Left forelimb (tissue), 1 donor: ENCODE measurements at regions not wholly inside any gene's neighbourhood (a gene's known extent, or its start where the extent isn't known, plus 50 kb on each side); places are given as distances from the start of the nearest gene placed in this dataset.

Experiments used
- DNase-seq: peaks from one replicate; pipeline ENCODE4 v3.0.0-alpha.2; 2018; ENCODE audit warnings: low spot score

DNA sequence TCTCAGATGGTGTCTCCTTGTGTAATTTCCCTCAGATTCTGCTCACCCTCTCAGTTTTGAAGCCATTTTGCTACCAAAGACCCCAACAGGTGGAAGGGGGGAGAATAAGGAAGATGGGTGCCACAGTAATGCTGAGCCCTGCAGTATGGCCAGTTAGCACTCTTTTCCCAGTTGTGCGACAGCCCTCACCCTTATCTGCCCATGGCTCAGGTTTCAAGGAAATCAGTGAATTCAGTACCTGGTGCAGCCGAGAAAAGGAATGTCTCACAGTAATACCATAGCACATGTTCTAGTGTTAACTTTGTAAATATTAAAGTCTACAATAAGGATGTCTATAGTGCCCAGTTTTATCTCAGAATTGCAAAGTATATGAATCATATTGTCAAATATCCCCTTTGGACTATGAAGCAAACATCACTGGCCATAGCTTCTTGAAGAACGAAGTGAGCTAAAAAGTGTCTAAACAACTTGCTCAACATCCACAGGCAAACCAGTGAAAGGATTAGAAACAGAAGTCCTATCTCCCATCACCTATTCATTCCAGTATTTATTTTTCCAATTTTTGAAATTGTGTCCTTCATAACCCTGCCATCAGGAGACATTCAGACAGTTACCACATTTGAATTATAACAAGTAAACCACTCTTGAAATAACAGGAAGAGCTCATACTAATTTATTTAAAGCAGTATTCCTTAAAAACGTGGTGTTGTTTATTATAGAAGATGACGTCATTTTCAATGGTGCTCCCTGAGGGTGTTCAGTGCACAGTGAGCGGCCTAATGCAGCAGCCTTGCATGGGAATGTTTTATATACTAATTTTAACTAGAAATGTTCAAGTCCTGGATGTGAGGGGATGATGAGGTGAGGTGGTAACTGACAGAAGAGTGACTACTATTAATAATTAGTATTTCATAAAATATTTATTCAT, 366.2 kb downstream of the TFAP2A start:
- no peak for DNase-seq

DNA sequence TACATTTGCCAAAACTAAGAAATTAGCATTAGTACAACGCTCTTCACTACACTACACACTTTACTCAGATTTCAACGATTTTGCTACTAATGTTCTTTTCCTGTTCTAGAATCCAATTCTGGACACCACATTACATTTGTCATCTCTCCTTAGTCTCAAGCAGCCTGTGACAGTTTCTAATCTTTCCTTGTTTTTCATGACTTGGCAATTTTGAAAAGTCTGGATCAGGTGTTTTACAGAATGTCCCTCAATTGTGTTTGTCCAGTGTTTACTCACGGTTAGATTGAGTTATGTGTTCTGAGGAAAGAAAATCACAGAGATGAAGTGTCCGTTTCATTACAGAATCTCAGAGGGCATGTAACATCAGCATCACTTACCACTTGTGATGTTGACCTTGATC, 372.6 kb downstream of the TFAP2A start:
- no peak for DNase-seq

DNA sequence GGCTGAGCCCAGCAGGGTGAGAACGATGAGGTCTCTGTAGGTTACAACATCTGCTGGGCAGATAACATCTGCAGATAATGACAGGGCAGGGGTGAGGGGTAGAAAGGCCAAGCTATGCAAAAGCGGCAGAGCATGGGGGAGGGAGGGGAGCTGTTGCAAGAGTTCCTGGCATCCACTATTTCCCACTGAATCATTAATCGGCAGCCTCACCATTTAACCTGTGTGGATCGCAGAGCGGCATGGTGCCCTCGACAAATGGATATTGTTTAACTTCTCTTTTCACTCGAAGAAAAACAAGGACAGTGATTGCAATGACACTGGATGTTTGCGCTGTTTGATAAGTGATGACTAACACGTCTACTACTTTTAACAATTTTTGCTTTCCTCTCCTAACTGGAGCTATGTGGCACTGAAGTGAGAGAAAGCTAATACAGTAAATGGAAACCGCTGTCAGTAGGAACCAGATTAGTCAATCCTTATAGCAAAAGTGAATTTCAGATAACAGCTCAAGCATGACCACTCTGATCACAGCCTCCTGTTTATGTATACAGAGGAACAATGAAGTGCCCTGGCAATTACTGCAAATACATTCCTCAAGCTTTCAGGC, 381.5 kb downstream of the TFAP2A start:
- no peak for DNase-seq

DNA sequence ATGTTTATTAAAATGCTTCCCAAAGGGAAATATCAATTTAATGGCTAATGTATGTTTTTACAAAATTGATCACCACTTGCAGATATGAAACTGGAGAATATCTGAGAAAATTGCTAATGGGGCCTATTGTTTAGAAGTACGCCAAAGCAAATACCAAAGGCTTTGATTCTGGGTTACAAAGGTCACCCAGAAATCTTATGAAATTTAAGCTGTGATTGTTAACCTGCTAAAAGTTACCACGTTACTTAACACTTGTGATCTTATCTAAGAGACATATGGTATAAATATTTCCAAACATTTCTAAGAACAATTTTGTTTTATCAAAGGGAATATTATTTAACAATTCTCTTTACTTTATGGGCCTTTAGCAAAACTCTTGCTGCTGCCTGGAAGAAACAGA, 383.3 kb downstream of the TFAP2A start:
- no peak for DNase-seq

DNA sequence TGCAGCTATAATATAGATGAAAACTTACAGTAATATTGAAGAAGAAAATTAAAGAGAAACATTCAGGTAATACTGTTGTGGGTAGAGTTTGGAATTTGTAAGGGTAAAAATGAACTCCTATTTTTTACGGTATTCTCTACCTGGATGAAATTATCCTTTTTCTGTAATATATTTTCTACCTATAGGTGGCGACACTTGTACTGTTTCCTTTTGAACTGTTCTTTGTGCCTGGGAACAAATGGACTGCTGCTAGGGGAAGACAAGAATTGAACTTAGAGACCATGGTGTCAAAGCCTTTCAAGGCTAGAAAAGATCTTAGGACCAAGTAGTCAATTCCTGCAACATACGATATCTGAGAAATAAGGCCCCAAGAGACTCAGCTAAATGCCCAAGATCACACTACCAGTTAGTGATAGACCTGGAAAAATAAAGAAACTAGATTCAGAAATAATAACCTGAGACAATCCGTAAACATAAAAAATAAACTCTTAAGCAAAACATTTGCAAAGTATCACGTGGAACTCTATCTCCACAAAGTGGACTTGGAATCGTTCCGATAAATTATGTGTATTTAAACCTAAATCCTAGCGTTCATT, 383.8 kb downstream of the TFAP2A start:
- DNase-seq = no peak

DNA sequence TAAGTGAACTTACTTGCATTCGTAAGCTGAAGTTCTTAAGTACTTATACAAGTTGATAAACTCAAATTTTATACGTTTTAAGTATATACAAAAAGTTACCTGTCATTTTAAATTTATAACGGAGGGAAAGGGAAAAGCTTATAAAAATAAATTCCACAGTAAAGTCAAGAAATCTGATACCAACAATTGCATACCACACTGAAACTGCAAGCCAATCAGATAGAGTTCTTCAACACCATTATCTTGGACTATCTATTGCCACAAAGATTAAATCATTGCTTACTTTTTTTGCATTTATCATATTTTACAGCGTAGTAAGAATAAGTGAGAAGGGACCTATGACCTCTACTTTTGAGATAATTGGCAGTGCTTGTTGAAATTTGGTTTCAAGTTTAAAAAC, 386.7 kb downstream of the TFAP2A start:
- no peak for DNase-seq

DNA sequence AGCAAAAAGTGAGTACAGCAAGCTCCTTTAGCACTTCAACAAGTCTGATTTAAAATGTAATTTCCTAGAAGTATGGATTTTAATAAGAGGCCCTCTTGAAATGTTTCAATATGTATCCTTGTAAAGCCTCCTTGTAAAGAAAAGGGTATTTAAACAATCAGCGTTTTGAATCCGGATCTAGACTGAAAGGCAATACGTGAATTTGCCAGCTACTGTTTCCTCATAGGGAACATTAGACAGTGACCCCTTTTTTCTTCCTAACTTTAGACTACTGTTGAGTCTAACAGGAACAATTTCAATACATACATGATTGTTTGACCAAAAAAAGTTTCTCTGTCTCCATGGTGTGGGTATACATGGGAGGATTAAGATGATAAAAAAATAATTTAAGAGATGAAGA, 395.0 kb downstream of the TFAP2A start:
- DNase-seq = no peak

DNA sequence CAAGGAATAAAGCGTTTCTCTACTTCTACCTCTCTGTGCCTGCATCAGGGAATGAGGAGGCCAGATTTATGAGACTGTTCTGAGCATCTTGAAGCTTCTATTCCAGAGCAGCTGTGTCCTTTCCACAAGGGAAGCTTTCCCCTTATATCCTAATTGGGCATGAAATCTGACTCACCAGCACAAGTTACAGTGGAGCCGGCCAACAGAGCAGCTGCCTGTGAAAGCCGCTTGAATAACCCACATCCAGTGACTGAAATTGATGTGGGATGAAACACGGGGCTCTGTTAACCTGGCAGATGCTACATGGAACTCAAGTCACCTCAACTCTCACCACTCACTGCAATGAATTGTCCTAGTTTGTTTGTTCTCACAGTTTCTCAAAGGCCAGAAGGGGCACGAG, 400.3 kb downstream of the TFAP2A start:
- no peak for DNase-seq

DNA sequence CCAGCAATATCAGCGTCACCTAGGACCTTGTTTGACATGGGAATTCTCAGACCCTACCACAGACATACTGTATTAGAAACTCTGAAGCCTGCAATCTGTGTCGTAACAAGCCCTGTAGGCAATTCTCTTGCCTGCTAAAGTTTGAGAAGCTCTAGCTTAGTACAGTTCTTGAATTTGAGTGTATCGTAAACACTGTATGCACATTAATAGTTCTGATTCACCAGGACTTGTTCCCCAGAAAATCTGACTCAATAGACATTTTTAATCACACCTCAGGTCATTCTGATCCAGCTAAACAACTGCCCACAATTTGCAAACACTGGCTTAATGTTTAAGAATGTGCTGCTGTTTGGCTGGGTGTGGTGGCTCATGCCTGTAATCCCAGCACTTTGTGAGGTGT, 414.3 kb downstream of the TFAP2A start:
- no peak for DNase-seq

DNA sequence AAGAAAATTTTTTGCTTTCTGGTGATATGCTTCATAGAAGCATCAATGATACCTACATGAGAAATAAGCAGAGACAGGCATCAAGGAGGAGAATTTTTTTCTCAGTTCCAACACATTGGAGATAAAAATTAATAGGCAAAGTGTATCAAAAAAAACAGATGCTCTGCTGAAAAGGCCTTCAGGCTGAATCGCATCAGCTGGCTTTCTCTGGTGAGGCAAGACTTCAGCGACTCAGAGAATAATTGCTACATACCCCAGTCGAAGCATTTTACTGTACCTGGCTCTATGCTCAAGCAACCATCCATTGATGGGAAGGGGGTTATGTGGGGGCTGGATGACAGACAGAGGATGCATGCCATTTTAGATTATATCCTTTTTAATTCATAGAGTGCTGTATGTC, 415.1 kb downstream of the TFAP2A start:
- no peak for DNase-seq

DNA sequence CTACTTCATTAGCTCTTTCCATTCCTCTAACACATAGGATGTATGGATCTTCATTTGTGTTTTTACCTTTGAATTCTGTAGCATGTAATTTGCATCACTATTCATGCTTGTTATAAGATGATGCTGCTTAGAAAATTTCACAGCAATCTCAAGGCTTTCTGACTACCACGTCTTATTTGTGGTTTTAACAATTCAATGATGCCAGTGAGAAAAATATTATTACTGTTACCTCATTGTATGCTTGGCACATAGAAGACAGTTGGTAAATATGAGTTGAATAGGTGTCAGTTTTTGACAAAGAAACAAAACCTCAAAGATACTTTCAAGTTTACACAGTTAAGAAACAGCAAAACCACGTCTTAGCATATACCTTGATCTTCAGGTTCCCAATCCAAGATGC, 428.6 kb downstream of the TFAP2A start:
- DNase-seq = no peak

DNA sequence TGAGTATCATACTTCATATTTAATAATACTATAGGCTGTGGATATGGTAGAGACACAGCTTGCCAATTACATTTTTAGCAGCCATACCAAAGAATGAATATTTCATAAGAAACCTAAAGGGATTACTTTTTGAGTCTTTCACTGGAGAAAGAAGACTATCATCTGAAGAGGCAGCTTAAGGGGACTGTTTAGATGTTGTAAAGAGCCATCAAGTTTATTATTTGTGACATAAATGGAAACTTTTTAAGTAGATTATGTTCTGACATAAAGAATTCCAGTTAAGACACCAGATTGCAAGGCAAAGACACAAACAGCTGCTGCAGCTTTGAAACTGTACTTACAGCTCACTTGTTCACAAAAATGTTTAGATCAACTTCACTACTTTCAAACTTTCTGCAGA, 429.4 kb downstream of the TFAP2A start:
- DNase-seq = no peak

DNA sequence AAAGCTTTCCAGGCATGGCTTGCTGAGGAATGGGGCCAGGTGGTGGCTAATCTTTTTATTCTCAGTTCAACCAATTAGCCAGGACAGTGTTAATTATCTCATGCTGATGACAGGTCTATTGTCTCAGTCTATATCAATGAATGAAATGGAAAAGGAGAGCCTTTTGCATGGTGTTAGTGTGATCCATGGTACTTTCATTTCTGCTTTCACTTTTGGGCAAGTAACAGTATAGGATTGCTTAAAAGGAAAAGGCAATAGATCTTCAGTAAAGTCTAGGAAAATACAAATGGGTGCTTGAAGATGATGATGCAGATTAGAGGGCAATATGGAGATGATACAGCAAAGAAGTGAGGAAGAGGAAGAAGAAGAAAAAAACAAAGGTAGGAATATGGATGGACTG, 430.3 kb downstream of the TFAP2A start:
- no peak for DNase-seq

DNA sequence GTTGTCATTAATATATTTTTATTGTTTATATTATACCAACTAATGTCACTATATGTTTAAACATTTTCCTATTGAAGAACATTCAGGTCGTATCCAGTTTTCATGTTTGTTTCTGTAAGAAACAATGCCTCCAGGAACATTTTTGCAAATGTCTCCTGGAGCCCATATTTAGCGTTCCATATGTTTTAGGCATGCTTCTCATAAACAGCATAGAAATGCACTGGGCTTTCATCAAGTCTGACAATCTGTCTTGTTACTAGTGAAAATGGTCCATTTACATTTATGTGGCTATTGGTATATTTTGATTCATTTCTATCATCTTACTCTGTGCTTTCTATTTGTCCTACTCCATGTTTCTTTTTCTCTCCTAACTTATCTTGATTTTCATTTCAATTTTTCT, 431.7 kb downstream of the TFAP2A start:
- no peak for DNase-seq

DNA sequence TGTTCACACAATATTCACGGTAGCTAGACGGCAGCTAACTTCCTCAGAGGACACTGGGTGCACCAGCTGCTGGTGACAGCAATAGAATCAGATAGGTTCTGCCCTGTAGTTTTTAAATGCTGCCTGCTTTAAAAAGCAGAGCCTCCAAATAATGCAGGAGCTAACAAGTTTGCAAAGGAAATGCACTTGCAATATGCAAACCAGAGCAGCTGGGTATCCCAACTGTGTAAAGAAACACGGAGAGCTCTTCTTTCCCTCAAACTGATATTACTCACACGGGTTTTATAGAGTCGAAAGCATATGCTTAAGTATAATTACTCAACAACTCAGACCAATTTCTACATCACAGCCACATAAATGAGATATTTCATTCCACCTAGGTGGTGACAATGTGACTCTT, 432.7 kb downstream of the TFAP2A start:
- no peak for DNase-seq

DNA sequence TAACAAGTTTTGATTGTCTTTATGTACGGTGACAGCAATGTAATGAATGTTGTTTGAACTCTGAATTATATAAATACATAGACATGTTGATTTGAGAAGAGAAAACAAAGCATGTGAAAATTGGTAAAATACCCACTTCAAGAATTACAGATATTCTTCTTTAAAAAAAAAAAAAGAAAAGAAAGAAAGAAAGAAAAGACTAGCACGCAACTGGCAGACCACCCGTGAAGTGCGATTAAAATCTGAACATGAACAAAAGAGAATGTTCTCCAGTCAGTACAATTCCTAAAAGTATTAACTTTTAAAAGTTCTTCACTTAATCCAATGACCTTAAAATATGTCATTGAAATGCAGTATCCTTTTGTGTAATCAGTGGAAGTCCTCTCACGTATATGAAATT, 434.9 kb downstream of the TFAP2A start:
- DNase-seq = no peak

DNA sequence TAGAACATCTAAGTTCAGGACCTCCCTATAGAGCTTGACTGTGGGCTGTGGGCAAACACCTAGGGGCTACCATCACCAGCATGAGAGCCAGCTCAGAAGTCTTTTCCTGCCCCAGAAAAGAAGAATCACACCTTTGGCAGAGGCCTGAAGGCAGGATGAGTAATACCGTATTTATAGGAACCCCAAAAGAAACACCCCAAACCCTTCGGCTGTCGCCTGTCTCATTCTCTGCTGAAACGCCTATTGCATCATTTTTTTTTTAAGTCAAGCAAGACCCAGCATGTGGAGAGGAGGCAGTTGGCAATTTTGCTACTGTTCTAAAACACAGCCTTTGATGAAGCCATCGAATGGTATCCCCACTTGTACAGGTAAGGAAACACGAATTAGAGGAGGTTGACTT, 436.4 kb downstream of the TFAP2A start:
- DNase-seq = no peak

DNA sequence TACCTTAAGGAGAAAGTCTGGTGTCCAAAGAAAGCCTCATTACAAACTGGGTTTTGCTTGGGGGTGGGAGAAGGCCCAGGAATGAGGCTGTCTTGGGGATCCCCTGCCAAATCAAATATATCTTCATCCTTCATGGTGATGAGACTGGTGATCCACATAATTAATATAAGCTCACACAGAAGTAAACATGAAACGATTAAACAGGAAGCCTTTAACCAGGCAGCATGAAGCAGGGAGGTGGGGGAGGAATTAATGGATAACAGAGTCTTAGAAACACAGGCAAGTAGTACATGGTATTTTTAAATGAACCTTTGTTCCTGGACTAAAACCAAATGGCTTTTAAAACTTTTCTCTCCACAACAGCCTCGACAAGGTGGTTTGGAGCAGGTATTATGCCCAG, 437.5 kb downstream of the TFAP2A start:
- no peak for DNase-seq

DNA sequence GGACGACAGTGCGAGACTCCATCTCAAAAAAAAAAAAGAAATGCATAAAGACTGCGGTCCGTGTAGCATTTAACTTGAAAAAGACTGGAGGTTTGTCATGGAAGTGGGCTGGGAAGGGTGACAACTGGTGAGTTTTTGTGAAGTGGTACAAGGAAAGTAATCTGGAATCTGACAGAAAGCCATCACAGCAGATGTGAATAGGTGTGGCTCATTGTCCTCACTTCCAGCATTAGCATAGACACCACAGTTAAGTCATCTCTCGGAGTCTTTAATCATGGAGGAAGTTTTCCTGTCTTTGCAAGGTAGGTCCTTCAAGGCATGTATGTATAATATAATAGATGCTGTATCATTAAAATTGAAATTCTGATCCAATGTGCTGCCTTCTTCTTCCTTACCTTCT, 453.2 kb downstream of the TFAP2A start:
- no peak for DNase-seq

DNA sequence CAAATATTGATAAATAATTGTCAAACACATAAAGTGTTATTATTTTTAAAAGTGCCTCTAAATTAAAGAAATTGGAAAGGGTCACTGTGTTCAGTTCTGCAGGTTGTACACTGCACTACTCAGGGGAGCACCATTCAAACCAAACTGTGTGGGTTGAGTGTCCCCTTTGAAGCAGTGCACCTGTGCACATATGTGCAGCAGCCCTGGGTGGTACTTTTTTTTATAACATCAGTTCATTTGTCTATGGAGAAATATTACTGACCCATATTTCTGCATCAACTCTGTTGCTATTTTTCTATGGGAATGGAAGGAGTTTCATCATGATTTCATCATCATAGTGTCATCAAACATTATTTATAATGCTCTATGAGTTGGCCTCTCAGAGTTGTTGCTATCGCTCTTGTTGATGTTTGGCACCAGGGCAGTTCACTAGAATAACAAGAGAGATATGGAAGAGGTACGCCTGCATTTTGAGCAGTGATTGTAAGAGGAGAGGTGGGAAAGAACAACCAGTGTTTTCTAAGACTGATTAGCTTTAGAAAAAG, 457.6 kb downstream of the TFAP2A start:
- no peak for DNase-seq

DNA sequence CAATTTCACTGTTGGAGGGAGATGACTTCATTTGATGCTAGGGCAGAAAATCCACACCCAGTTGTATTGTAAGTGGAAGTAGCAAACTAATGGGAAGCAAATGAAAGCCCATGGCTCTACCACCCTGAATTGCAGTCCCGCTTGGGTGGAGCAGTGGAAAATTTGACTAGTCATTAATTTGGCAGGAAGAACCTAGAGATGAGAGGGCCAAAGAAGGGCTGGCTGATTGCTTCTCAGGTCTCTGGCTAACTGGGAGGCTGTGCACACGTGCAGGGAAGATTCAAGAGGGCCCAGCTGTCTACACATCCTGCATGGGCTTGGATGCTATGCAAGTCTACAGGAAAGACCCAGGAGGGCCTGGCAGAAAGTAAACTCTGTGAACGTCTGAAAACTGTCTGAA, 466.2 kb downstream of the TFAP2A start:
- DNase-seq = no peak

DNA sequence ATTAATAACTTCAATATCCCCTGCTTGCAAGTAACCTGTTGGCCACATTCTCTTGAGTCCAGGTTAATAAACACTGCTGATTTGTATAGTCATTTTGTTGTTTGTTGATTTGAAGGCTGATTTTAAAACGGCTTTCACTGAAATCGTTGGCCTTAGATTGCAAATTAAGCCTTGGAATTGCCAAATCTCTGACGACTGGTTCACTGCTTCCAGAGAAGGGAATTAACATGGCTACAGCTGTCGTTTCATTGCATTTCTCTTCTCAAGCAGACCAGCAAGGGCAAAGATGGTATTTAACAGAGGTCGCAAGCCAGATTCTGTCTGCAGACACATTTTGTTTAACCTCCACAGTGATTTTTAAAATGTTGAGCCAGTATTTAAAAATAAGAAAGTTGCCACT, 470.9 kb downstream of the TFAP2A start:
- no peak for DNase-seq

DNA sequence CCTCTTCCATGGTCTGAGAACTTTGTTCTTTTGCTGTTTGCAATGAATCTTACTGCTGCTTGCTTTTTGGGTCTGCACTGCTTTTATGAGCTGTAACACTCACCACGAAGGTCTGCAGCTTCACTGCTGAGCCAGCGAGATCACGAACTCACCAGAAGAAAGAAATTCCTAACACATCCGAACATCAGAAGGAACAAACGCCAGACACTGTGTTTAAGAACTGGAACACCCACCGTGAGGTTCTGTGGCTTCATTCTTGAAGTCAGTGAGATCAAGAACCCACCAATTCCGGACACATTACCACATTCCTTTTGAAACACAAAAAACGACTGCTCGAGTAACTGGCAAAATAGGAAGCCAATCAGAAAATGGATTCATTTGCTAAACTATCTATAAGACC, 471.8 kb downstream of the TFAP2A start:
- DNase-seq = no peak
